Activated T-helper 17 cell treated with anti-CD3 and anti-CD28 coated beads, Interleukin-2, amount 50 U/mL, for 72 hours (primary cell): ENCODE measurements at regions not wholly inside any gene's neighbourhood (a gene's known extent, or its start where the extent isn't known, plus 50 kb on each side); places are given as distances from the start of the nearest gene placed in this dataset.

Experiments used
- ATAC-seq: fragments of 150-1000 bp; cut with Tn5 transposase; replicated peaks from 2 replicates; pipeline ENCODE4 v1.10.0; 2021; ENCODE audit warnings: mild to moderate bottlenecking, moderate library complexity
- H3K27ac Mint-ChIP-seq: one replicate; pipeline ENCODE4 v1.8.0; 2022; ENCODE audit warnings: mixed read lengths
- H3K27me3 Mint-ChIP-seq: one replicate; pipeline ENCODE4 v1.8.0; 2022; ENCODE audit warnings: mixed read lengths
- H3K36me3 Mint-ChIP-seq: one replicate; pipeline ENCODE4 v1.8.0; 2022; ENCODE audit warnings: low read depth, mild to moderate bottlenecking, mixed read lengths
- H3K4me1 Mint-ChIP-seq: one replicate; pipeline ENCODE4 v1.8.0; 2022; ENCODE audit warnings: mixed read lengths
- H3K4me3 Mint-ChIP-seq: one replicate; pipeline ENCODE4 v1.8.0; 2022; ENCODE audit warnings: mild to moderate bottlenecking, mixed read lengths
- H3K9me3 Mint-ChIP-seq: one replicate; pipeline ENCODE4 v1.8.0; 2022; ENCODE audit warnings: mixed read lengths

DNA sequence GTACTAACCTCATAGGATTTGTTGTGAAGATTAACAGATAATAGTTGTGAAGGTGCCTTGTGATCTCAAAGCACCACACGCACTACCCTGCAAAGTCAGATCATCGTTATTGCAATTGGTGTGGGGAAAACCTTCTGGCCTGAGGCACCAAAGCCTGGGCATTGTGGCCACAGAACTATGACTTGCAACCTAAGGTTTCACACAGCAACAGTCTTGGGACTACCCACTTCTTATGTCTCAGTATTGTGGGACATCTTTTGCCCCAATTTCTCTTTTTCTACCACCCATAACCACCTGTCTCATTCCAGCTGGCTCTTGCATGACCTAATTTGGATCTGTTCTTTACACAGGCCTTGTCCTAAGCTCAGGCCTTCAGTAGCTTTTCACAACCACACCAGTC, 247.8 kb upstream of the NR4A3 start:
- H3K36me3 Mint-ChIP-seq: no peaks in the 10 kb centered on the region
- H3K4me1 Mint-ChIP-seq: no peaks in the 10 kb centered on the region
- no peak overlapping the region for H3K27ac Mint-ChIP-seq
- H3K27me3 Mint-ChIP-seq: peaks cover 12% of the 10 kb centered on the region
- H3K4me3 Mint-ChIP-seq: no peak overlapping the region
- no peaks in the 10 kb centered on the region for H3K9me3 Mint-ChIP-seq
- no peak for ATAC-seq

DNA sequence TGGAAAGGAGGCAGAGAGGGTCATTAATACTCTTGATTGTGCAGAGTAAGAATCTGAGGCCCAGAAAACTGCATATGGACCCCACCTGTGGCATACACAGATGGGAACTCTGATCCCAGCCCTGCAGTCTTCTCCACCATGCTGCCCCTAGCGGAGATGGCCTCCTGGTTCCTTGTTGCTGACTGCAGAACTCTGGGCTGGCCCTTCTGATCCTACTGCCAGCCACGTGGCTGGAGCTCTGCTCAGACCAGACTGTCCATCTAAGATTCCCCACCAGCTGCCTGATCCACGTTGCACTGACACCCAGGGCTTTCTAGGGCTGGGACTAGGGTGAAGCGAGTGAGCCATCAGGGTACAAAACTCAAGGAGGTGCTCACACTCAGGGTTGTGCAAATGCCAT, 245.7 kb upstream of the NR4A3 start:
- H3K27ac Mint-ChIP-seq: no peak overlapping the region
- no peak overlapping the region for H3K4me3 Mint-ChIP-seq
- no peak for ATAC-seq
- peaks cover 6% of the 10 kb centered on the region for H3K27me3 Mint-ChIP-seq
- H3K36me3 Mint-ChIP-seq: no peaks in the 10 kb centered on the region
- H3K9me3 Mint-ChIP-seq: no peaks in the 10 kb centered on the region
- no peaks in the 10 kb centered on the region for H3K4me1 Mint-ChIP-seq

GRCh38 chr9:99576876-99577275, 244.8 kb upstream of the NR4A3 start:
- Mint-ChIP-seq H3K9me3 (no peaks in the 10 kb centered on the region), H3K36me3 (no peaks in the 10 kb centered on the region), H3K27me3 (peaks cover 6% of the 10 kb centered on the region), H3K4me3 (no peak overlapping the region), H3K4me1 (no peaks in the 10 kb centered on the region), H3K27ac (no peak overlapping the region)
- no peak for ATAC-seq

GRCh38 chr9:99577351-99577750, 244.3 kb upstream of the NR4A3 start:
- Mint-ChIP-seq H3K27ac (no peak overlapping the region), H3K4me3 (no peak overlapping the region), H3K9me3 (no peaks in the 10 kb centered on the region), H3K4me1 (no peaks in the 10 kb centered on the region), H3K36me3 (no peaks in the 10 kb centered on the region), H3K27me3 (peaks cover 2% of the 10 kb centered on the region)
- no peak for ATAC-seq

DNA sequence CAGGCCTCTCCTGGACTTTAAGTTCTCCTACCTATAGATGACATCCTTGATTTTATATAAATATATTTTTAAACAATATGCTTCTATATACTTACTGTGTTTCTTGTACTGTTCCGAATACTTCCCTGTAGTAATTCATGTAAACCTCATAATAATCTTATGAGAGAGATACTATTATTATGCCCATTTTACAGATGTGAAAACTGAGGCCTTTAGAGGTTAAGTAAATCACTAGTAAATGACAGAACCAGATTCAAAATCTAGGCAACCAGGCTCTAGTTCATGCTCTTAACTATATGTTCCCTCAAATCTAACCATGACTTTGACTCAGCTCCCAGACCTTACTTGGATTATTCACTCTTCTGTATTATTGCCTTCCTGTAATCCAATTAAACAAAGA, 243.0 kb upstream of the NR4A3 start:
- Mint-ChIP-seq H3K4me3 (no peak overlapping the region), H3K27ac (no peak overlapping the region), H3K9me3 (no peaks in the 10 kb centered on the region), H3K27me3 (no peaks in the 10 kb centered on the region), H3K4me1 (no peaks in the 10 kb centered on the region), H3K36me3 (no peaks in the 10 kb centered on the region)
- no peak for ATAC-seq

DNA sequence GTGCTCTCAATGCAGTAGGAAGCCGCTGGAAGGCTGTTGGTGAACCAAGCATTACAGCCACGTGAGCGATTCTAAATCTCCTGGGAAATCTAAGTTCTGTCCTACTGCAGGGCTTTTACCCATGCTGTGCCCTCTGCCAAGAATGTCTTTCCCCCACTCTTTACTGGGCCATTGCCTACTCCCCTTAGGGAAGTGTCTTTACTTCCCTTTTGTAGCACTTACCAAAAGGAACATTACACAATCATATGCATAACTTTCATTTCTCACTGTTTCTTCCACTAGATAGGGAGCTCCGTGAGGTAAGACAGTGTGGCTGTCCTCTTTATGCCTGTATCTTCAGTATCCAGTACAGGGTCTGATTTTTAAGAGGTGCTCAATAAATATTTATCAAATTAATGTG, 241.7 kb upstream of the NR4A3 start:
- no peak for ATAC-seq

GRCh38 chr9:99582814-99583213, 238.9 kb upstream of the NR4A3 start:
- Mint-ChIP-seq H3K4me1 (no peaks in the 10 kb centered on the region), H3K36me3 (no peaks in the 10 kb centered on the region), H3K9me3 (no peaks in the 10 kb centered on the region), H3K27ac (no peak overlapping the region), H3K4me3 (no peak overlapping the region), H3K27me3 (peaks cover 8% of the 10 kb centered on the region)
- no peak for ATAC-seq

More for the DNA sequence above, 241.7 kb upstream of the NR4A3 start:
- no peaks in the 10 kb centered on the region for H3K36me3 Mint-ChIP-seq
- no peak overlapping the region for H3K27ac Mint-ChIP-seq
- no peaks in the 10 kb centered on the region for H3K4me1 Mint-ChIP-seq
- H3K27me3 Mint-ChIP-seq: no peaks in the 10 kb centered on the region
- H3K4me3 Mint-ChIP-seq: no peak overlapping the region
- H3K9me3 Mint-ChIP-seq: no peaks in the 10 kb centered on the region

- no peak overlapping the region for H3K4me3 Mint-ChIP-seq
- peaks cover 19% of the 10 kb centered on the region for H3K27me3 Mint-ChIP-seq
- no peaks in the 10 kb centered on the region for H3K9me3 Mint-ChIP-seq
- no peak for ATAC-seq
- no peaks in the 10 kb centered on the region for H3K36me3 Mint-ChIP-seq
- no peaks in the 10 kb centered on the region for H3K4me1 Mint-ChIP-seq
- no peak overlapping the region for H3K27ac Mint-ChIP-seq
These were observed 233.4 kb upstream of the NR4A3 start for GRCh38 chr9:99588299-99588698.

GRCh38 chr9:99588747-99589146, 232.9 kb upstream of the NR4A3 start:
- no peak for ATAC-seq
- H3K27me3 Mint-ChIP-seq: peaks cover 19% of the 10 kb centered on the region
- no peaks in the 10 kb centered on the region for H3K9me3 Mint-ChIP-seq
- H3K27ac Mint-ChIP-seq: no peak overlapping the region
- no peaks in the 10 kb centered on the region for H3K36me3 Mint-ChIP-seq
- no peaks in the 10 kb centered on the region for H3K4me1 Mint-ChIP-seq
- H3K4me3 Mint-ChIP-seq: no peak overlapping the region

DNA sequence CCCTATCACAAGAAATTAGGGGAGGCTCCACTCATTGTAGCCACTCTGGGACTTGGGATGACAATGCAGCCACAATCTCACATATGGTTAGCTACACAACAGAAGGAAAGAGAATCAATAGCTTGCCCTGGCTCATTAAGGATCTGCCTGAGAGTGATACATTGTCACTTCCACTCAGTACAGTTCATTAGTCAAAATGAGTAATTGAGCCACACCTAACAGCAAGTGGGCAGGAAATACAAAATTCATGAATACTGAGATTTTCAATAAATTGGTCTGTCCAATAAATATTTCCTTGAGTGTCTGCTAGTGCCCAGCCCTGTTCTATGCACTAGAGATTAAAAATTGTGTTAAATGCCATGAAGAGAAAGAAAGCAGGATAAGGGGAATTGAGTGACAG, 231.3 kb upstream of the NR4A3 start:
- no peaks in the 10 kb centered on the region for H3K9me3 Mint-ChIP-seq
- H3K27me3 Mint-ChIP-seq: peaks cover 29% of the 10 kb centered on the region
- no peak overlapping the region for H3K27ac Mint-ChIP-seq
- ATAC-seq: no peak
- no peaks in the 10 kb centered on the region for H3K4me1 Mint-ChIP-seq
- H3K36me3 Mint-ChIP-seq: no peaks in the 10 kb centered on the region
- no peak overlapping the region for H3K4me3 Mint-ChIP-seq

DNA sequence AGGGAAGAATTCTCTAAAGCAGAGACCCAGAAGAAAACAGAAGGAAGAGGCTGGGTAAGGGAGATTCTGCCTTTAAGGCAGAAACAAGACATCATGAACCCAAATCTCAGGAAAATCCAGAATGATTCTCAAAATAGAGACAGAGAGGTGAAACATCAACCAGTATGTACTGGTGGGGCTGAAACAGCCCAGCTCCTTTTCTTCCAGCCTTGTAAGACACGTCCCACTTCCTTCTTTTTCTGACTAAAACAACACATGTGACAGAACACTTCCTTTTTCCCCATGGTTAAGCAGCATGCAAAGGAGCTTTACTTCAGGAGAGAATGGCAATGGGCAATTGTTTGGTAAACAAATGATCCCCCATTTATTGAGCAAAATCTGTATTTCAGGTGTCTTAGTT, 230.8 kb upstream of the NR4A3 start:
- ATAC-seq: no peak
- H3K4me1 Mint-ChIP-seq: no peaks in the 10 kb centered on the region
- no peak overlapping the region for H3K4me3 Mint-ChIP-seq
- H3K9me3 Mint-ChIP-seq: no peaks in the 10 kb centered on the region
- H3K27me3 Mint-ChIP-seq: peaks cover 29% of the 10 kb centered on the region
- no peaks in the 10 kb centered on the region for H3K36me3 Mint-ChIP-seq
- no peak overlapping the region for H3K27ac Mint-ChIP-seq

DNA sequence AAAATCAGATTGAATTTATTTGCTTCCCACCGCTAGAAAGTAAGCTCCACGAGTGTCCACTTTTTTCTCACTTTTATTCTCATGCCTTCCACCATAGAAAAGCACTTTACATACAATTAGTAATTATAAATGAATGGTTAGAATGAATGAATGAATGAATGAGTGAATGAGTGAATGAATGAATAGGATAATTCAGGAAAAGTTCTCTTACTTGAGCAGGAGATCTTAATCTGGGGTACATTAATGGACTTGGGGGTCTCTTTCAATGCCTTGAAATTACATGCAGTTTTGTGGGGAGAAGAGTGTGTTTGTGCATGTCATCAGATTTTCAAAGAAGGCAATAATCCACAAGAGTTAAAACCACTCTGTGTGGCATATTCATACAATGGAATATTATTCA, 229.9 kb upstream of the NR4A3 start:
- Mint-ChIP-seq H3K36me3 (no peaks in the 10 kb centered on the region), H3K27me3 (peaks cover 24% of the 10 kb centered on the region), H3K4me3 (no peak overlapping the region), H3K9me3 (no peaks in the 10 kb centered on the region), H3K27ac (no peak overlapping the region), H3K4me1 (no peaks in the 10 kb centered on the region)
- no peak for ATAC-seq

- Mint-ChIP-seq H3K27ac (no peak overlapping the region), H3K27me3 (peaks cover 28% of the 10 kb centered on the region), H3K9me3 (no peaks in the 10 kb centered on the region), H3K36me3 (no peaks in the 10 kb centered on the region), H3K4me1 (no peaks in the 10 kb centered on the region), H3K4me3 (no peak overlapping the region)
- ATAC-seq: no peak
These were observed 228.7 kb upstream of the NR4A3 start for GRCh38 chr9:99592834-99593574.

DNA sequence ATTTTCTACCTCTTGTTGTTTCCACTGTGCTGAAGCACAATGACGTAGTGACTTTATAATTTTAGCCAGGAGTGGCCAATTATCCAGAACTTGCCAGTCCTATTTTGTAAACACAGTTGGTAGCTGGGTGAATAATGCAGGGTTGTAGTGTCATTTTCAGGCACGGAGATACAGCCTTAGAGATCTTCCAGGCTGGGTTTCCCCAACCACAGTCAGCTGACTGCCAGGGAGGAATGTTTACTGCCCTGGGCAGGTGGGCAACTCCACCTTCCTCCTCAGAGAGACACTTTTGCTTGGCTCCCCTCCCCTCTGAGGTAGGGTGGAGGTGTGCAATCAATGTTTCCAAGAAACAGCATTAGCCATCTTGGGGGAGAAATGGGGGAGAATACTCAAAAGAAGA, 228.1 kb upstream of the NR4A3 start:
- no peak for ATAC-seq
- Mint-ChIP-seq H3K4me3 (no peak overlapping the region), H3K9me3 (no peaks in the 10 kb centered on the region), H3K36me3 (no peaks in the 10 kb centered on the region), H3K4me1 (no peaks in the 10 kb centered on the region), H3K27me3 (peaks cover 27% of the 10 kb centered on the region), H3K27ac (no peak overlapping the region)

DNA sequence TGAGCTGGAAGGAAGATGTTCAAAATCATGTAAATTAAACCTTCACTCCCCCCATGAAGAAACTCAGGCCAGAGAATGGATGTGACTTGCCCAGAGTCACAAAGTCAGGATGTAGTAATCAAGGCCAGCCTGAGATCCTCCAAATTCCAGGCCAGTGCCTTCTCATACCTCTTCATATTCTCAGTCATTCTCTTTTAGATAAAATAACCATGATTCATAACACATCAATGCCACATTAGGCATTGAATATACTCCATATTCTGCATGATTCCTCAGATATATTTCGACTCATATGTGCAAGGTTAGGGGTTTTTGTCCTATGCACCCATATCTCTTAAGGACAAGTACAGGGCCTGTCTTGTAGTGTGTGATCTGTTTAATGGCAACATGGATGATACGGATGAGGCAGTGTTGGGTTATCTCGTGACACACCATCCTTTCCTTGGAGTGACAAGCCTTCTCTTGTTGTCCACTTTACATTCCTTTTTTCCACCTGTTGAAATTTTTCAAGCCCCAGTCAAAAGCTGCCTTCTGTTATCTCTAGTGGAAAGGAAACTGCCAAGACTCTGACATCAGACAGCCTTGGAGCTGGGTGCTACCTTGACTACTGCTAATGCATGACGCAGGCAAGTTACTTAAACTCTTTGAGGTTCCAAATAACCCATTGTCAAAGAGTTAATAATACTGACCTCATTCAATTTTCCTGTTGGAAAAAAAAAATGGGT, 227.5 kb upstream of the NR4A3 start:
- H3K27ac Mint-ChIP-seq: no peak overlapping the region
- no peaks in the 10 kb centered on the region for H3K4me1 Mint-ChIP-seq
- peaks cover 23% of the 10 kb centered on the region for H3K27me3 Mint-ChIP-seq
- no peak overlapping the region for H3K4me3 Mint-ChIP-seq
- H3K9me3 Mint-ChIP-seq: no peaks in the 10 kb centered on the region
- no peaks in the 10 kb centered on the region for H3K36me3 Mint-ChIP-seq
- ATAC-seq: no peak
